Caco-2 (cell line): ENCODE measurements at regions not wholly inside any gene's neighbourhood (a gene's known extent, or its start where the extent isn't known, plus 50 kb on each side); places are given as distances from the start of the nearest gene placed in this dataset.

Source experiments
- BruUV-seq: library from RNA; stranded (reverse); fragments of 400-500 nt; replicated peaks from 2 replicates; lab custom pipeline; 2021; lab: Mats Ljungman, UMichigan
- CTCF ChIA-PET: fragments of 300-600 bp; sonication (Branson Sonifier 250); formaldehyde crosslinking; loops from one replicate; lab custom pipeline; 2022; ENCODE audit warnings: antibody characterized with exemption; lab: Charles Lee
- POLR2A ChIA-PET: fragments of 300-600 bp; sonication (Branson Sonifier 250); formaldehyde crosslinking; loops from one replicate; lab custom pipeline; 2022; ENCODE audit warnings: antibody characterized with exemption; lab: Charles Lee
- DNase-seq, 2 experiments: peaks; one replicate each; pipeline versions ENCODE4 v3.0.0 to v3.0.0-alpha.2; 2020 to 2022
- H3K27me3 ChIP-seq: replicated peaks from 2 replicates; pipeline ENCODE4 v1.6.0; 2011; ENCODE audit warnings: low read length; ENCODE audit not compliant: control insufficient read depth, insufficient read depth
- H3K36me3 ChIP-seq: 2 replicates; pipeline ENCODE4 v1.5.1; 2011; ENCODE audit warnings: low read length; ENCODE audit not compliant: control insufficient read depth, insufficient read depth
- H3K4me1 ChIP-seq: fragments of 250-450 bp; sonication (Bioruptor Pico); 2 replicates; pipeline ENCODE4 v1.5.1; 2020; ENCODE audit warnings: mild to moderate bottlenecking
- H3K4me3 ChIP-seq: 2 replicates; pipeline ENCODE4 v1.5.1; 2011; ENCODE audit warnings: low read depth, mild to moderate bottlenecking, control low read depth, low read length
- H3K9me3 ChIP-seq: fragments of 250-450 bp; sonication (Bioruptor Pico); 2 replicates; pipeline ENCODE4 v1.5.1; 2020; ENCODE audit warnings: mild to moderate bottlenecking, moderate library complexity
- H3K27ac Mint-ChIP-seq: one replicate; pipeline ENCODE4 v1.8.0; 2022; ENCODE audit warnings: mixed read lengths; ENCODE audit not compliant: unreplicated experiment
- H3K27me3 Mint-ChIP-seq: one replicate; pipeline ENCODE4 v1.8.0; 2022; ENCODE audit warnings: mixed read lengths; ENCODE audit not compliant: insufficient read depth, unreplicated experiment
- H3K36me3 Mint-ChIP-seq: one replicate; pipeline ENCODE4 v1.8.0; 2022; ENCODE audit warnings: mild to moderate bottlenecking, mixed read lengths; ENCODE audit not compliant: insufficient read depth, unreplicated experiment
- H3K4me1 Mint-ChIP-seq: one replicate; pipeline ENCODE4 v1.8.0; 2022; ENCODE audit warnings: low read depth, mixed read lengths; ENCODE audit not compliant: unreplicated experiment
- H3K4me3 Mint-ChIP-seq: one replicate; pipeline ENCODE4 v1.8.0; 2022; ENCODE audit warnings: mild to moderate bottlenecking, moderate library complexity, mixed read lengths; ENCODE audit not compliant: unreplicated experiment
- H3K9me3 Mint-ChIP-seq: one replicate; pipeline ENCODE4 v1.8.0; 2022; ENCODE audit warnings: mixed read lengths; ENCODE audit not compliant: unreplicated experiment
- intact Hi-C: fragments of 100-400 bp; cut with micrococcal nuclease; formaldehyde crosslinking; loops from one replicate; pipeline ENCODE4 v1.10.0; 2022; ENCODE audit not compliant: unreplicated experiment
- TF ChIP-seq, protein P1 (sequence below), 2 experiments: fragments of 200-600 bp in 1 of 2; IDR thresholded peaks; 1 replicate in 1 of 2; 2 replicates in 1 of 2; pipeline versions ENCODE4 v1.5.1 to v1.8.0; 2011 to 2022; ENCODE audit warnings: antibody characterized with exemption in 1 of 2, control low read depth in 1 of 2, inconsistent platforms in 1 of 2, low read depth in 1 of 2, low read length in 1 of 2, mild to moderate bottlenecking in 1 of 2, moderate library complexity in 1 of 2; ENCODE audit not compliant: insufficient read depth in 1 of 2, severe bottlenecking in 1 of 2, unreplicated experiment in 1 of 2

DNA sequence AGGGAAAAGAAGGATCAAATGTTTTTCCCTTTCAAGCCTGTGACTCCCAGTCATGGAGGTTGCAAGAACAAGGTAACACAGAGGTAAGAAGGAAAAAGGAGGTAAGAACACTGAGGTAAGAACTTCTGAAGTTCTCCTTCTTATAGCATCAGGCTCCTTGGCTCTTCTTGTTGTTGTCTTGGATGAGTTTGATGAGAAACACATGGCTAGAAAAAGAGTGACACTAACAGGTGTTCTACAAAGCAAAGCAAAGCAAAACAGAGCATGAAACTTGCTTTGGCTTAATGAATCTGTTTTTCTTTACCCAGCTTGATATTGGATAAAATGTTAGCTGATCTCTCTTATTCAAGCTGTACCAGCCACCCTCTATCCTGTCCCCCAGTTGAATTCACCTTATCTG lies 231.2 kb upstream of the F9 start:
- H3K36me3 ChIP-seq = no peaks in the 10 kb centered on the region
- no peaks in the 10 kb centered on the region for H3K4me1 ChIP-seq
- H3K36me3 Mint-ChIP-seq = no peaks in the 10 kb centered on the region
- BruUV-seq = no TSS peak
- H3K27me3 Mint-ChIP-seq = no peaks in the 10 kb centered on the region
- H3K9me3 ChIP-seq = no peaks in the 10 kb centered on the region
- intact Hi-C loops = no loop called here
- H3K4me3 Mint-ChIP-seq = no peak overlapping the region
- TF ChIP-seq, protein P1, sequence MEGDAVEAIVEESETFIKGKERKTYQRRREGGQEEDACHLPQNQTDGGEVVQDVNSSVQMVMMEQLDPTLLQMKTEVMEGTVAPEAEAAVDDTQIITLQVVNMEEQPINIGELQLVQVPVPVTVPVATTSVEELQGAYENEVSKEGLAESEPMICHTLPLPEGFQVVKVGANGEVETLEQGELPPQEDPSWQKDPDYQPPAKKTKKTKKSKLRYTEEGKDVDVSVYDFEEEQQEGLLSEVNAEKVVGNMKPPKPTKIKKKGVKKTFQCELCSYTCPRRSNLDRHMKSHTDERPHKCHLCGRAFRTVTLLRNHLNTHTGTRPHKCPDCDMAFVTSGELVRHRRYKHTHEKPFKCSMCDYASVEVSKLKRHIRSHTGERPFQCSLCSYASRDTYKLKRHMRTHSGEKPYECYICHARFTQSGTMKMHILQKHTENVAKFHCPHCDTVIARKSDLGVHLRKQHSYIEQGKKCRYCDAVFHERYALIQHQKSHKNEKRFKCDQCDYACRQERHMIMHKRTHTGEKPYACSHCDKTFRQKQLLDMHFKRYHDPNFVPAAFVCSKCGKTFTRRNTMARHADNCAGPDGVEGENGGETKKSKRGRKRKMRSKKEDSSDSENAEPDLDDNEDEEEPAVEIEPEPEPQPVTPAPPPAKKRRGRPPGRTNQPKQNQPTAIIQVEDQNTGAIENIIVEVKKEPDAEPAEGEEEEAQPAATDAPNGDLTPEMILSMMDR (IDR thresholded peaks at IDR 0.05; ENCODE audit: insufficient read depth in 1 of 2, low read depth in 1 of 2, low read length in 1 of 2, severe bottlenecking in 1 of 2, unreplicated experiment in 1 of 2) = no peak
- no peak overlapping the region for H3K27ac Mint-ChIP-seq
- ChIA-PET CTCF (no interaction called here), POLR2A (no interaction called here)
- no peaks in the 10 kb centered on the region for H3K27me3 ChIP-seq
- H3K9me3 Mint-ChIP-seq = no peaks in the 10 kb centered on the region
- H3K4me3 ChIP-seq = no peak overlapping the region
- H3K4me1 Mint-ChIP-seq = no peaks in the 10 kb centered on the region
- no peak for DNase-seq

DNA sequence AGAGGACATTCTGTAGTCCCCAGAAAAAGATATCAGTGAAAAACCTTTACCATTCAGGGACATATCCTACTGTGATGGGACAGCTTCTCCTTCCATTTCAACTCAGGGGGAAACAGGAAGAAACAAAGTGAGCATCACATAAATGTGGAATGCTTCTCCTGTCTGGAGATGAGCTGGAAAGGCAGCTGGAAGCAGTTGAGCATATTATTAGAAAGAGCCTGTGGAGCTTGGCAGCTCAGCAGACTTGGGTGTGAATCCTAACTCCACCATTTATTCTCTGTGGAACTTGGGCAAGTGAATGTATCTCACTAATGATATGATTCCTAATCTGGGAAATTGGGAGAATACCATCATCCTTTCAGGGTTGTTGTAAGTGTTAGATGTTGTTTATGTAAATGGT lies 232.1 kb upstream of the F9 start:
- Histone ChIP-seq H3K27me3 (no peaks in the 10 kb centered on the region), H3K4me3 (no peak overlapping the region), H3K9me3 (no peaks in the 10 kb centered on the region), H3K36me3 (no peaks in the 10 kb centered on the region), H3K4me1 (no peaks in the 10 kb centered on the region)
- Mint-ChIP-seq H3K36me3 (no peaks in the 10 kb centered on the region), H3K27ac (no peak overlapping the region), H3K27me3 (no peaks in the 10 kb centered on the region), H3K4me1 (no peaks in the 10 kb centered on the region), H3K4me3 (no peak overlapping the region), H3K9me3 (no peaks in the 10 kb centered on the region)
- CTCF ChIA-PET = no interaction called here
- POLR2A ChIA-PET = no interaction called here
- intact Hi-C loops = no loop called here
- no TSS peak for BruUV-seq
- TF ChIP-seq, protein P1 (IDR thresholded peaks at IDR 0.05; ENCODE audit: insufficient read depth in 1 of 2, low read depth in 1 of 2, low read length in 1 of 2, severe bottlenecking in 1 of 2, unreplicated experiment in 1 of 2) = no peak
- no peak for DNase-seq

DNA sequence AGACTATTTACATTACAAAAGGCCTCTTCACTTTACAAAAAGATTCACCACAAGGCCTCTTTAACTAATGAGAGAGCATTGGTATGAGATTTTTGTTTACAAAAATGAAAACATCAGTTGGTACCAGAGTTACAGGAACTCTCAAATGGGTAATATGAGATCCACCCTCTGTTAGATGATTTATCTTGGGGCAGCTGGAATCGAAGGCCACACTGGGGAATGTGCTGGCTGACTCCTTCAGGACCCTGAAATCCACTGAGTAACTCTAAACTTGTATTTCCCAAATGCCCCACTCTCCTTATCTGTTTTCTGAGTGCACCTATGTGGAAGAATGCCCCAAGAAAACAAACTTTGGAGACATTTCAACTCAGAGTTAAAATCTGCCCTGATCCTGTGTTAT lies 232.9 kb upstream of the F9 start:
- intact Hi-C loops = no loop called here
- BruUV-seq = no TSS peak

More for the DNA sequence above, 232.9 kb upstream of the F9 start:
- ChIA-PET CTCF (no interaction called here), POLR2A (no interaction called here)
- no peaks in the 10 kb centered on the region for H3K36me3 ChIP-seq
- no peaks in the 10 kb centered on the region for H3K27me3 ChIP-seq
- Mint-ChIP-seq H3K27ac (no peak overlapping the region), H3K27me3 (no peaks in the 10 kb centered on the region), H3K4me3 (no peak overlapping the region), H3K4me1 (no peaks in the 10 kb centered on the region), H3K9me3 (no peaks in the 10 kb centered on the region), H3K36me3 (no peaks in the 10 kb centered on the region)
- no peaks in the 10 kb centered on the region for H3K4me1 ChIP-seq
- DNase-seq = no peak
- TF ChIP-seq, protein P1 (IDR thresholded peaks at IDR 0.05; ENCODE audit: insufficient read depth in 1 of 2, low read depth in 1 of 2, low read length in 1 of 2, severe bottlenecking in 1 of 2, unreplicated experiment in 1 of 2) = no peak
- H3K9me3 ChIP-seq = no peaks in the 10 kb centered on the region
- no peak overlapping the region for H3K4me3 ChIP-seq
